ENCODE measurements at regions not wholly inside any gene's neighbourhood (a gene's known extent, or its start where the extent isn't known, plus 50 kb on each side); places are given as distances from the start of the nearest gene placed in this dataset.

DNA sequence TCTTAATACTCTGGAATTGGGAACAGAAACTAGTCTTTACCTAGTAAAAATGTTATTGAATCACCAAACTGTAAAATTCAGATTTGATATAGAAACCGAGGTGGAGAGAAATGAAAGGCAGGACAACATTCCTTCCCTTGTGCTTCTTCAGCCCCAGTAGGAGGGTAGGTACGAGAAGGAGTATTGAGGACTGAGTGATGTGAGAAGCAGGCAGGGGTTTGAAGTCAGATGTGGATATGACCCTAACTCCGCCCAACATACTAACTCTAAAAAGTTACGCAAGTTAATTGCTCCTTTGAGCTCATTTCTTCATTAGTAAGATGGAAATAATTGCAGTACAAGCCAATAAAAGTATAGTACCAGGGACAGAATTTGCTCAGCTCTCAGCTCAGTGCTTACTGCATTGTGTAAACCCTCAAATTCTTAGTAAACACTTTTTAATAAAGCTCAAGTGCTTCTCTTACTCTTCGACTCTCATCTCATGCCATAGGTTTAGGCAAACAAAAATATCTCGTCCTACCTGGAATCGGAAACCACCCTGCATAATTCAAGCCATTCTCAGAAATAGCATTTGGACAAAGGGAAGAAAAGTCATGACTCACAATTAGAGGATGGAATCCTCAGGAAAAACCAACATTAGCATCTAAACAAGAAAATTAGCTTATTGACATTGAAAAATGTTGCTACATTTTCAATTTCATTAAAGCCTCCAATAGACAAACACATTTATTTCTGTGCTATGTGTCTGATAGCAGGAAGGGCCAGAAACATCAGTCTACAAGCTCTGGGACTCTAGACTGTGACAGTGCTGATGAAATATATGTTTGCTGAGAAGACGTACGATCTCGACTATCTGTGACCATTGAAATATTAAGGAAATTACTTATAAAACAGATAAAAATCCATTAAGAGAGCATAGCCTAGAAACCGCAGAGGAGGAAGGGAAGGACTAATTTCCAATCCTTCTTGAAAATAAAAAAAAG, 161.3 kb downstream of the HNMT start:
- no peaks in the 10 kb centered on the region for H3K4me1 ChIP-seq (replicated peaks)
- 79% methylated on average over 11 of the region's 11 CpGs for WGBS
- no peak for DNase-seq (ENCODE audit: low spot score)
- no peaks in the 10 kb centered on the region for H3K36me3 ChIP-seq
- intact Hi-C loops (cut with DNase I): no loop called here
- no peaks in the 10 kb centered on the region for H3K9me3 ChIP-seq
- no peak for TF ChIP-seq POLR2AphosphoS5 (IDR thresholded peaks at IDR 0.05)
- TF ChIP-seq, protein P1, sequence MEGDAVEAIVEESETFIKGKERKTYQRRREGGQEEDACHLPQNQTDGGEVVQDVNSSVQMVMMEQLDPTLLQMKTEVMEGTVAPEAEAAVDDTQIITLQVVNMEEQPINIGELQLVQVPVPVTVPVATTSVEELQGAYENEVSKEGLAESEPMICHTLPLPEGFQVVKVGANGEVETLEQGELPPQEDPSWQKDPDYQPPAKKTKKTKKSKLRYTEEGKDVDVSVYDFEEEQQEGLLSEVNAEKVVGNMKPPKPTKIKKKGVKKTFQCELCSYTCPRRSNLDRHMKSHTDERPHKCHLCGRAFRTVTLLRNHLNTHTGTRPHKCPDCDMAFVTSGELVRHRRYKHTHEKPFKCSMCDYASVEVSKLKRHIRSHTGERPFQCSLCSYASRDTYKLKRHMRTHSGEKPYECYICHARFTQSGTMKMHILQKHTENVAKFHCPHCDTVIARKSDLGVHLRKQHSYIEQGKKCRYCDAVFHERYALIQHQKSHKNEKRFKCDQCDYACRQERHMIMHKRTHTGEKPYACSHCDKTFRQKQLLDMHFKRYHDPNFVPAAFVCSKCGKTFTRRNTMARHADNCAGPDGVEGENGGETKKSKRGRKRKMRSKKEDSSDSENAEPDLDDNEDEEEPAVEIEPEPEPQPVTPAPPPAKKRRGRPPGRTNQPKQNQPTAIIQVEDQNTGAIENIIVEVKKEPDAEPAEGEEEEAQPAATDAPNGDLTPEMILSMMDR (IDR thresholded peaks at IDR 0.05): no peak
- no peak for TF ChIP-seq POLR2A (IDR thresholded peaks at IDR 0.05)
- H3K27ac ChIP-seq: no peak overlapping the region
- no peak overlapping the region for H3K4me3 ChIP-seq
- H3K27me3 ChIP-seq (replicated peaks; ENCODE audit: insufficient read depth): no peaks in the 10 kb centered on the region

DNA sequence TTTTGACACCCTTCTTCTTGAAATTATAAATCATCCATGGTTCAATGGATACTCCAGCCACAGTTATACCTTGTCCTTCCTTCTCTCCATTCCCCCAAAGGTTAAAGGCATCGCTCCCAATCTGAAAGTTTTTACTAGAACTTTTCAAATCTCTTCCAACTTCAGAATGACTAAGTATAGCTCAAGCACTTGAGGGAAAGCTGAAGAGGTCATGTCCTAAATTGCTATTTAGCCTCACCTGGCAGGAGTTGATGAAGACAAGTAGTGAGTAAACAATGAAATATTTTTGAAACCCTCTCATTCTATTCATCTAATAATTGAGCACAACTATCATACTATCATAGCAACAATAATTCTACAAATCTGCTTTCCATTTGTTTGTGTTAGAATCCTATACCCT, 167.8 kb downstream of the HNMT start:
- no peaks in the 10 kb centered on the region for H3K36me3 ChIP-seq
- H3K9me3 ChIP-seq: no peaks in the 10 kb centered on the region
- intact Hi-C loops (cut with DNase I): no loop called here
- H3K4me1 ChIP-seq (replicated peaks): no peaks in the 10 kb centered on the region
- DNase-seq (ENCODE audit: low spot score): no peak
- H3K4me3 ChIP-seq: no peak overlapping the region
- H3K27ac ChIP-seq: no peak overlapping the region
- WGBS: 97% methylated on average over 1 of the region's 1 CpG
- H3K27me3 ChIP-seq (replicated peaks; ENCODE audit: insufficient read depth): no peaks in the 10 kb centered on the region
- TF ChIP-seq, protein P1 (IDR thresholded peaks at IDR 0.05): no peak
- TF ChIP-seq POLR2A (IDR thresholded peaks at IDR 0.05): no peak
- no peak for TF ChIP-seq POLR2AphosphoS5 (IDR thresholded peaks at IDR 0.05)

DNA sequence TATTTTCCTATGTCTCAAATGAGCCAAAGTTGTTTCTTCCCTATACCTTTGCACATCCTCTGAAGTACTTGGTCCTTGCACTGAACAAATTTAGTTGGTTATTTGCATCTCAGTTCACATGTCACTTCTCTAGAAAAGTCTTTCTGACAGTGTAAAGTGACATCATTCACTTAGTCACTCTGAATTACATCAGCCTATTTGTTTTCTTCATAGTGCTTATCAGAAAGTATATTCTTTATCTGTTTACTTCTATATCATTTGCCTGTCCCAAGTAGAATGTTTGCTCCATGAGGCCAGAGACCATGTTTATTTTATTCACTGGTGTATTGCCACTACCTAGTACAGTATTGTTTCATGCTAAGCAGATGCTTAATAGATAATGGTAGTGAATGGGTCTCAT, 173.7 kb downstream of the HNMT start:
- intact Hi-C loops (cut with DNase I): no loop called here
- TF ChIP-seq POLR2AphosphoS5 (IDR thresholded peaks at IDR 0.05) (no peak), POLR2A (IDR thresholded peaks at IDR 0.05) (no peak)
- TF ChIP-seq, protein P1 (IDR thresholded peaks at IDR 0.05): no peak
- Histone ChIP-seq H3K27me3 (replicated peaks; ENCODE audit: insufficient read depth) (no peaks in the 10 kb centered on the region), H3K27ac (no peak overlapping the region), H3K4me1 (replicated peaks) (no peaks in the 10 kb centered on the region), H3K4me3 (no peak overlapping the region), H3K36me3 (no peaks in the 10 kb centered on the region), H3K9me3 (no peaks in the 10 kb centered on the region)
- no peak for DNase-seq (ENCODE audit: low spot score)

- Histone ChIP-seq H3K27ac (no peak overlapping the region), H3K9me3 (no peaks in the 10 kb centered on the region), H3K4me3 (no peak overlapping the region), H3K27me3 (replicated peaks; ENCODE audit: insufficient read depth) (no peaks in the 10 kb centered on the region), H3K4me1 (replicated peaks) (no peaks in the 10 kb centered on the region), H3K36me3 (no peaks in the 10 kb centered on the region)
- TF ChIP-seq POLR2A (IDR thresholded peaks at IDR 0.05) (no peak), POLR2AphosphoS5 (IDR thresholded peaks at IDR 0.05) (no peak)
- TF ChIP-seq, protein P1 (IDR thresholded peaks at IDR 0.05): no peak
- intact Hi-C loops (cut with DNase I): no loop called here
- 86% methylated on average over 2 of the region's 2 CpGs for WGBS
- no peak for DNase-seq (ENCODE audit: low spot score)
Measured at GRCh38 chr2:138147796-138148195, 183.5 kb downstream of the HNMT start.

- 93% methylated on average over 1 of the region's 1 CpG for WGBS
Measured at GRCh38 chr2:138155304-138155703, 191.0 kb downstream of the HNMT start.

More at GRCh38 chr2:138155304-138155703, 191.0 kb downstream of the HNMT start:
- Histone ChIP-seq H3K36me3 (no peaks in the 10 kb centered on the region), H3K9me3 (no peaks in the 10 kb centered on the region), H3K4me3 (no peak overlapping the region), H3K27ac (no peak overlapping the region), H3K4me1 (replicated peaks) (no peaks in the 10 kb centered on the region), H3K27me3 (replicated peaks; ENCODE audit: insufficient read depth) (no peaks in the 10 kb centered on the region)
- intact Hi-C loops (cut with DNase I): no loop called here
- TF ChIP-seq POLR2AphosphoS5 (IDR thresholded peaks at IDR 0.05) (no peak), POLR2A (IDR thresholded peaks at IDR 0.05) (no peak)
- TF ChIP-seq, protein P1 (IDR thresholded peaks at IDR 0.05): no peak
- no peak for DNase-seq (ENCODE audit: low spot score)
